WTC11 (cell line): ENCODE measurements at regions not wholly inside any gene's neighbourhood (a gene's known extent, or its start where the extent isn't known, plus 50 kb on each side); places are given as distances from the start of the nearest gene placed in this dataset.

Experiments used
- ATAC-seq: fragments of 200-7000 bp; cut with Tn5 transposase; 2 replicates; pipeline ENCODE4 v1.10.0; 2021; ENCODE audit warnings: mild to moderate bottlenecking, moderate library complexity
- CTCF ChIA-PET: fragments of 300-600 bp; sonication (Branson Sonifier 250); formaldehyde crosslinking; loops from one replicate; lab custom pipeline; 2021; ENCODE audit warnings: antibody characterized with exemption; lab: Charles Lee
- POLR2A ChIA-PET: fragments of 350-600 bp; sonication (Branson Sonifier 250); formaldehyde crosslinking; loops from one replicate; lab custom pipeline; 2021; ENCODE audit warnings: antibody characterized with exemption; lab: Charles Lee
- DNase-seq: peaks from one replicate; pipeline ENCODE4 v3.0.0; 2021; ENCODE audit warnings: low spot score
- H3K27ac Mint-ChIP-seq: 2 replicates; pipeline ENCODE4 v1.8.0; 2021; ENCODE audit warnings: mixed read lengths
- H3K27me3 Mint-ChIP-seq: 2 replicates; pipeline ENCODE4 v1.8.0; 2021; ENCODE audit warnings: low read depth, mild to moderate bottlenecking, moderate library complexity, mixed read lengths
- H3K36me3 Mint-ChIP-seq: 2 replicates; pipeline ENCODE4 v1.8.0; 2021; ENCODE audit warnings: mixed read lengths
- H3K4me1 Mint-ChIP-seq: 2 replicates; pipeline ENCODE4 v1.8.0; 2022; ENCODE audit warnings: mixed read lengths
- H3K4me3 Mint-ChIP-seq: 2 replicates; pipeline ENCODE4 v1.8.0; 2021; ENCODE audit warnings: mild to moderate bottlenecking, moderate library complexity, mixed read lengths
- H3K9me3 Mint-ChIP-seq: 2 replicates; pipeline ENCODE4 v1.8.0; 2021; ENCODE audit warnings: mixed read lengths
- CDX4 ChIP-seq: fragments of 250-450 bp; sonication (Bioruptor Pico); IDR thresholded peaks from 2 replicates; pipeline ENCODE4 v1.9.0; 2021; ENCODE audit warnings: moderate library complexity, mild to moderate bottlenecking, inconsistent platforms, borderline replicate concordance
- CTCF ChIP-seq: fragments of 200-600 bp; IDR thresholded peaks from 2 replicates; pipeline ENCODE4 v1.8.0; 2022; ENCODE audit warnings: antibody characterized with exemption
- E2F1 ChIP-seq: sonication (generic); formaldehyde crosslinking; IDR thresholded peaks from 2 replicates; pipeline ENCODE4 v1.8.0; 2022; ENCODE audit warnings: mild to moderate bottlenecking, missing genetic modification reagents
- ELF4 ChIP-seq: sonication (generic); formaldehyde crosslinking; IDR thresholded peaks from 2 replicates; pipeline ENCODE4 v1.8.1; 2022; ENCODE audit warnings: low read depth, mild to moderate bottlenecking, moderate library complexity, missing genetic modification reagents
- FOXJ3 ChIP-seq: sonication (generic); formaldehyde crosslinking; IDR thresholded peaks from 2 replicates; pipeline ENCODE4 v1.9.0; 2021; ENCODE audit warnings: missing genetic modification reagents, mild to moderate bottlenecking, borderline replicate concordance
- HMGA2 ChIP-seq: fragments of 250-450 bp; sonication (Bioruptor Pico); IDR thresholded peaks from 2 replicates; pipeline ENCODE4 v1.4.0; 2021; ENCODE audit warnings: mild to moderate bottlenecking, moderate library complexity
- HMGXB4 ChIP-seq: sonication (generic); formaldehyde crosslinking; IDR thresholded peaks from 2 replicates; pipeline ENCODE4 v1.8.1; 2023; ENCODE audit warnings: mild to moderate bottlenecking, moderate library complexity, missing genetic modification reagents
- IRF1 ChIP-seq: sonication (generic); formaldehyde crosslinking; IDR thresholded peaks from 2 replicates; pipeline ENCODE4 v1.8.0; 2023; ENCODE audit warnings: missing genetic modification reagents
- KAT7 ChIP-seq: sonication (generic); formaldehyde crosslinking; IDR thresholded peaks from 2 replicates; pipeline ENCODE4 v1.8.1; 2023; ENCODE audit warnings: missing genetic modification reagents, mild to moderate bottlenecking, borderline replicate concordance
- OVOL2 ChIP-seq: fragments of 250-450 bp; sonication (Bioruptor Pico); IDR thresholded peaks from 2 replicates; pipeline ENCODE4 v1.9.0; 2021; ENCODE audit warnings: mild to moderate bottlenecking, borderline replicate concordance
- PREB ChIP-seq: sonication (generic); formaldehyde crosslinking; IDR thresholded peaks from 2 replicates; pipeline ENCODE4 v1.8.1; 2022; ENCODE audit warnings: mild to moderate bottlenecking, missing genetic modification reagents, moderate library complexity, borderline replicate concordance
- RORB ChIP-seq: fragments of 250-450 bp; sonication (Bioruptor Pico); IDR thresholded peaks from 2 replicates; pipeline ENCODE4 v1.9.0; 2021; ENCODE audit warnings: mild to moderate bottlenecking
- SOX15 ChIP-seq: fragments of 250-450 bp; sonication (Bioruptor Pico); IDR thresholded peaks from 2 replicates; pipeline ENCODE4 v1.9.0; 2021; ENCODE audit warnings: mild to moderate bottlenecking
- STAT6 ChIP-seq: sonication (generic); formaldehyde crosslinking; conservative IDR thresholded peaks from 2 replicates; pipeline ENCODE4 v1.8.1; 2023; ENCODE audit warnings: mild to moderate bottlenecking, low read depth, missing genetic modification reagents, moderate library complexity
- TEAD1 ChIP-seq: sonication (generic); formaldehyde crosslinking; IDR thresholded peaks from 2 replicates; pipeline ENCODE4 v1.8.0; 2022; ENCODE audit warnings: mild to moderate bottlenecking, missing genetic modification reagents
- ZNF281 ChIP-seq: sonication (generic); formaldehyde crosslinking; IDR thresholded peaks from 2 replicates; pipeline ENCODE4 v1.8.0; 2023; ENCODE audit warnings: mild to moderate bottlenecking, missing genetic modification reagents
- ZNF317 ChIP-seq: sonication (generic); formaldehyde crosslinking; IDR thresholded peaks from 2 replicates; pipeline ENCODE4 v1.8.1; 2023; ENCODE audit warnings: low read depth, mild to moderate bottlenecking, moderate library complexity, missing genetic modification reagents, borderline replicate concordance
- ZNF425 ChIP-seq: fragments of 250-450 bp; sonication (Bioruptor Pico); conservative IDR thresholded peaks from 2 replicates; pipeline ENCODE4 v1.9.0; 2021; ENCODE audit warnings: mild to moderate bottlenecking

GRCh38 chr20:51122931-51123658, 100.2 kb upstream of the KCNG1 start:
- DNase-seq = no peak
- H3K27ac Mint-ChIP-seq = no peak overlapping the region
- no peaks in the 10 kb centered on the region for H3K9me3 Mint-ChIP-seq
- CTCF ChIA-PET = interaction anchor here (1.1 to 1.5 kb wide), 4 partner anchors 107 to 135 kb away, joined by 3 to 7 read pairs (median 4); no protein-coding TSS in a partner anchor
- no peak overlapping the region for H3K4me3 Mint-ChIP-seq
- no peaks in the 10 kb centered on the region; the same call in 1 of the 2 replicates for H3K27me3 Mint-ChIP-seq
- peaks cover 35% of the 10 kb centered on the region for H3K4me1 Mint-ChIP-seq
- H3K36me3 Mint-ChIP-seq = no peaks in the 10 kb centered on the region
- TF ChIP-seq PREB (no peak), HMGA2 (CRISPR knock-in tag) (no peak), SOX15 (CRISPR knock-in tag) (no peak), ELF4 (CRISPR knock-in tag) (no peak), KAT7 (CRISPR knock-in tag) (no peak), ZNF317 (CRISPR knock-in tag) (no peak), TEAD1 (CRISPR knock-in tag) (no peak), ZNF281 (no peak), OVOL2 (no peak), E2F1 (CRISPR knock-in tag) (no peak), CDX4 (no peak), FOXJ3 (CRISPR knock-in tag) (no peak), HMGXB4 (CRISPR knock-in tag) (no peak), ZNF425 (CRISPR knock-in tag) (no peak), CTCF (no peak), STAT6 (no peak), RORB (CRISPR knock-in tag) (no peak), IRF1 (CRISPR knock-in tag) (no peak)
- POLR2A ChIA-PET = no interaction called here
- ATAC-seq = no peak
